ENCODE measurements at regions not wholly inside any gene's neighbourhood (a gene's known extent, or its start where the extent isn't known, plus 50 kb on each side); places are given as distances from the start of the nearest gene placed in this dataset.

GRCh38 chr10:84047258-84048010 lies 91.9 kb upstream of the GHITM start:
- DNase-seq (ENCODE audit: low spot score), result no peak

- DNase-seq (ENCODE audit: low spot score), result no peak
Observed at GRCh38 chr10:84049645-84050011, 89.7 kb upstream of the GHITM start.

- DNase-seq (ENCODE audit: low spot score), result no peak
Observed at GRCh38 chr10:84053626-84054025, 85.7 kb upstream of the GHITM start.

GRCh38 chr10:84054743-84055142 lies 84.6 kb upstream of the GHITM start:
- DNase-seq (ENCODE audit: low spot score), result no peak

- no peak for DNase-seq (ENCODE audit: low spot score)
Observed at GRCh38 chr10:84059526-84059925, 79.8 kb upstream of the GHITM start.

GRCh38 chr10:84063440-84063839 lies 75.9 kb upstream of the GHITM start:
- no peak for DNase-seq (ENCODE audit: low spot score)

- no peak for DNase-seq (ENCODE audit: low spot score)
Observed at GRCh38 chr10:84065804-84066601, 73.3 kb upstream of the GHITM start.

- no peak for DNase-seq (ENCODE audit: low spot score)
Observed at GRCh38 chr10:84074521-84074920, 64.8 kb upstream of the GHITM start.

- DNase-seq (ENCODE audit: low spot score), result no peak
Observed at GRCh38 chr10:84075226-84076046, 63.9 kb upstream of the GHITM start.

GRCh38 chr10:84076047-84076388 lies 63.3 kb upstream of the GHITM start:
- no peak for DNase-seq (ENCODE audit: low spot score)

- no peak for DNase-seq (ENCODE audit: low spot score)
Observed at GRCh38 chr10:84076540-84077195, 62.6 kb upstream of the GHITM start.

- DNase-seq (ENCODE audit: low spot score), result no peak
Observed at GRCh38 chr10:84077768-84078167, 61.5 kb upstream of the GHITM start.

GRCh38 chr10:84078771-84079170 lies 60.5 kb upstream of the GHITM start:
- DNase-seq (ENCODE audit: low spot score), result no peak

GRCh38 chr10:84084342-84084741 lies 55.0 kb upstream of the GHITM start:
- DNase-seq (ENCODE audit: low spot score), result no peak

GRCh38 chr10:84087202-84087601 lies 52.1 kb upstream of the GHITM start:
- DNase-seq (ENCODE audit: low spot score), result no peak

- DNase-seq (ENCODE audit: low spot score), result no peak
Observed at GRCh38 chr10:84088626-84089025, 50.7 kb upstream of the GHITM start.

GRCh38 chr10:84089162-84089561 lies 50.1 kb upstream of the GHITM start:
- no peak for DNase-seq (ENCODE audit: low spot score)

All from CD4-positive, alpha-beta T cell treated with Interleukin-6 at 100 ng/mL for 8 hours (primary cell).